ENCODE measurements at regions not wholly inside any gene's neighbourhood (a gene's known extent, or its start where the extent isn't known, plus 50 kb on each side); places are given as distances from the start of the nearest gene placed in this dataset.

GRCh38 chr1:68378296-68379084 lies 71.3 kb downstream of the RPE65 start:
- DNase-seq (ENCODE audit: low spot score): no peak

GRCh38 chr1:68377098-68377497 lies 72.7 kb downstream of the RPE65 start:
- DNase-seq (ENCODE audit: low spot score): no peak

- DNase-seq (ENCODE audit: low spot score): no peak
Measured at GRCh38 chr1:68376441-68376840, 73.3 kb downstream of the RPE65 start.

- DNase-seq (ENCODE audit: low spot score): no peak
Measured at GRCh38 chr1:68375919-68376318, 73.8 kb downstream of the RPE65 start.

- DNase-seq (ENCODE audit: low spot score): no peak
Measured at GRCh38 chr1:68373173-68373572, 76.6 kb downstream of the RPE65 start.

- peak; percentile 8 for DNase-seq (ENCODE audit: low spot score)
Measured at GRCh38 chr1:68372487-68372886, 77.3 kb downstream of the RPE65 start.

DNA sequence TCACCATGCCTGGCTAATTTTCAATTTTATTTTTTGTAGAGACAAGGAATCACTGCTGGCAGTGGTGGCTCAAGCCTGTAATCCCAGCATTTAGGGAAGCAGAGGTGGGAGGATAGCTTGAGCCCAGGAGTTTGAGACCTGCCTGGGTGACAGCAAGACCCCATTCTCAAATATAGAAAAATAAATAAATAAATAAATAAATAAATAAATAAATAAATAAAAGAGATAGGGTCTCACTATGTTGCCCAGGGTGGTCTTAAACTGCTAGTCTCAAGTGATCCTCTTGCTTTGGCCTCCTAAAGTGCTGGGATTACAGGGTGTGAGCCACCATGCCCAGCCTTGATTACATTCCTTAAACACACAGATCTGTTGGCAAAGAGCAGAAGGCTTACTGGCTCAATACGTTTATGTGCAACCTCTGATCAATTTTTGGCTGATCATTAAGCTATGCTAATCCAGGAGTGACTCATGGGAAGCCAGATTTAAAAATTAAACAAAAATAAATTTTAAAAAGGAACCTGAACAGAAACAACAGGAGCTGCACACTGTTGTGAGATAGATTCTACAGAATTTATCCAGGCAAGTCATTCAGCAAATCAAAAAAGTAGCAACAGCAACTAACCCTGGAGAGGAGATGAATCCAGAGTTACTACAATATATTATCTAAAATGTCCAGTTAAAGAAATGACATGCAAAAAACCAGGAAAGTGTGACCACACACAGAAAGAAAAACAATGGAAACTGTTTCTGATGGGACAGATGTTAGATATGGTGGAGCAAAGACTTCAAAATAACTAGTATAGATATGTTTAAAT lies 79.4 kb downstream of the RPE65 start:
- no peak for DNase-seq (ENCODE audit: low spot score)

- DNase-seq (ENCODE audit: low spot score): no peak
Measured at GRCh38 chr1:68366572-68366971, 83.2 kb downstream of the RPE65 start.

- no peak for DNase-seq (ENCODE audit: low spot score)
Measured at GRCh38 chr1:68365709-68366382, 83.9 kb downstream of the RPE65 start.

DNA sequence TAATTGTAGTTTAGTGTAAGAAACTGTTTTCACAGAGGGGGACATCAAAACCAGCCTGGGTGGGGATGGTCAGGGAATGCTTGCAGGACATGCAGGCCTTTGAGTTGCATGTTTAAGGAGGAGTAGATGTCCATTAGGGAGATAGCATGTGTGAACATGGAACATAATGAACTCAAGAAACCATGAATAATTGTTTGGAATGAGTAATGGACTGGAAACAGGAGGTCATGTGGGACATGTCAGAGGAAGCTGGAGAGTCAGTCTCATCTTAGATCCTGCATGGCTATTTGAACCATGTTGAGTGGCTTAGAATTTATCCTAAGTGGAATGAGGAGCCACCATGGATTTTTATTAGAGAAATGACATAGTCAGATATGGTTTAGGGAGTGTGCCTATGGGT lies 86.4 kb downstream of the RPE65 start:
- no peak for DNase-seq (ENCODE audit: low spot score)

DNA sequence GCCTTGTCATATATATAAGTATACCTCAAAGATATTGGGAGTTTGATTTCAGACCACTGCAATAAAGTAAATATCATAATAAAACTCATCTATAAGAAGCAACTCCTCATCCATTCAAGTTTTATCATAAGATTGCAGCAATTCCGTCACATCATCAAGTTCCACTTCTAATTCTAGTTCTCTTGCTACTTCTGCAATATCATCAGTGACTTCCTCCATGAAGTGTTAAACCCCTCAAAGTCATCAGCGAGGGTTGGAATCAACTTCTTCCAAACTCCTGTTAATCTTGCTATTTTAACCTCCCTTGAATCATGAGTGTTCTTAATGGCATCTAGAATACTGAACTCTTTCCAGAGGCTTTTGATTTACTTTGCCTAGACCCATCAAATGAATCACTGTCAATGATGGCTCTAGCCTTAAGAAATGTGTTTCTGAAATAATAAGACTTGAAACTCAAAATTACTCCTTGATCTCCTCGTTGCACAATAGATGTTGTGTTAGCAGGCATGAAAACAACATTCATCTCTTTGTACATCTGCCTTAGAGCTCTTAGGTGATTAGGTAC lies 88.3 kb downstream of the RPE65 start:
- no peak for DNase-seq (ENCODE audit: low spot score)

DNA sequence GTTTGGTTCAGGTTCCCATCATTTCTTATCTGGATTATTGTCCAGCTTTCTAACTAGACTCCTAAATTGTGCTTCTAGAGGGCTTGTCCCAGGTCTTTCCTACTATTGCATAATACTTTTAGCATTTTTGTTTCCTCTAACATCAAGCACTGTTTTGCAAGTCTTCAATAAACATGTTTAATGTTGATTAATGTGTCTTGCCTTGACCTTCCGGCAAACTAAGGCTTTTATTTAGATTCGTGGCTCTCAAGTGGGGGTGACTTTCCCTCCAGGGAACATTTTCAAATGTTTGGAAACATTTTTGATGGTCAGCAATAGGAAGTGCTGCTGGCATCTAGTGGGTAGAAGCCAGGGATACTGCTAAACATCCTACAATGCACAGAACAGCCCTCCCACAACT lies 90.7 kb downstream of the RPE65 start:
- DNase-seq (ENCODE audit: low spot score): no peak

- DNase-seq (ENCODE audit: low spot score): peak; percentile 47
Measured at GRCh38 chr1:68358439-68358838, 91.3 kb downstream of the RPE65 start.

DNA sequence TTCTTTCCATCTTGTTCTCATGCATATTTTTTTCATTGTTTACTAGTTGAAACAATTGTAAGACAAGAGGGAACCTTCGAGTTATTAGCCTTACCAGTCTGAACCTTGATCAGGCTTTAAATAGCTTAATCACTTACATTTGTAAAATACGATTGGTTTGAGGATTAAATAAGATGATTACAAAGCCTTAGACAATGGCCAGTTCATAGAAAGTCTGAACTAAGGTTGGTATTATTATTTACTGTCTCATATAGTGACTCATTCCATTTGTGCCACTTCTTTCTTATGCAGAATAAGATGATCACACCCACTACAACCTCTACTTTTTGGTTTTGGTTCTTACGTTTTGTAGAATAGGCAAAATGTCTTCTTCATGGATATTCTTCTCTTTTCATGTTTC lies 94.1 kb downstream of the RPE65 start:
- DNase-seq (ENCODE audit: low spot score): no peak

DNA sequence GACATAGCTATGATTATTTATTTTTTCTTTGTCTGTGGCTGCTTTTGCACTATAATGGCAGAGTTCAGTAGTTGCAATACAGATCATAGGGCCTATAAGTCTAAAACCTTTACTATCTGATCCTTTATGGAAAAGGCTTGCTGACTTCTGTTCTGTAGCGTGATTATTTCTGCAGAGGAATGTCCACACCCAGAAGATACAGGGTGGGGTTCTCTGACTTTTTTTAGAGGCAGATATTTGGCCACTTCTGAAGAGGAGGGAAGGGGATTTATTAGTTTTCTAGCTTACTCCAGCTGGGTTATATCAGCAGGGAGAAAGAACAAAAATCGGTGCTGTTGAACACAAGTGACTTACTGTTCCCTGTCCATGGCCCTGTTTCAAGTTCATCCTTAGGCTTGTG lies 97.6 kb downstream of the RPE65 start:
- no peak for DNase-seq (ENCODE audit: low spot score)

GRCh38 chr1:68347415-68347814 lies 102.3 kb downstream of the RPE65 start:
- peak; percentile 70 for DNase-seq (ENCODE audit: low spot score)

DNA sequence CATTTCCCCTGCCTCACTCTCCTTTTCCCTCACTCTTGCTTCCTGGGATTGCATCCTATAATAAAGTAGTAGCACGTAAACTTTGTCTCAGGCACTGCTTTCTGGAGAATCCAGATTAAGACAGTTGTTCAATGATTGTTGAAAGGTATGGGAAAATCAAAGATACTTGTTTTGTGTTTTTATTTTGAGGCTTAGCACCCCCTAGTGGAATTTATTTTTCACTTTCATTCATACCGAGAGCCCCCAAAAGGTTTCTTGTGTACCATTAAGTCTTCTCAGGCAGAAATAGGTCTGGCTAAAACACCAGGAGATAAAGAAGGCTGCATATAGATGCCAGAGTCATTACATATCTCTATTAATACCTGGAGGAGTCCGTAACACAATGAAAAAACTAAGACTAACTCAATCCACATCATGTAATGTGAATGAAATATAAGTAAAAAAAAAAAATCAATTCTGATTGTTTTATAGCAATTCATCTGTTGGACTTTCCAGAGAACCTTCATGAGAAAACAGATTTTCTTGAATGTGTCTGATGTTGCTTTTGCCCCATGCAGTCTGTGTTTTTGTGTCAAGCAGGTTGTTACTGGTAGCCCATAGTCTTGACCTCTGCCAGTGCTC lies 103.5 kb downstream of the RPE65 start:
- DNase-seq (ENCODE audit: low spot score): peak; percentile 54

- no peak for DNase-seq (ENCODE audit: low spot score)
Measured at GRCh38 chr1:68344208-68344607, 105.5 kb downstream of the RPE65 start.

- no peak for DNase-seq (ENCODE audit: low spot score)
Measured at GRCh38 chr1:68340951-68341350, 108.6 kb upstream of the WLS start.

DNA sequence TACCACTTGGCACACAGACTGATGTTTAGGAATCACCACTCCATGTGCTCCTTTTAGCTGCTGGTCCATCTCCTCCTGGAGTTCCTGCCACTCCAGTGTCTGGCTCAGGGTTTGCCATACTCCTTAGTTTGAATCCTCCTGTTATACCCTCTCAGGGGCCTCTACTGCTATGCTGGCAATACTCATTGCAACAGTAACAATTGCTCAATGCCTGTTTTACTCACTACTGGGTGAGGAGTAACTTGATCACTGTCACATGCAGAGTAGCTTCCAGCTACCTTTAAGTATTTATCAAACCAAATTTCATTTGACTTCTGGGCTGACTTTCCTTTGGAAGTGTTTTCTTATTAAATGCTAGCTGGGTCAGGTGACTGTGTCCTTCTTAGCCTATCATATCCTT lies 107.2 kb upstream of the WLS start:
- DNase-seq (ENCODE audit: low spot score): no peak

- no peak for DNase-seq (ENCODE audit: low spot score)
Measured at GRCh38 chr1:68338081-68338480, 105.8 kb upstream of the WLS start.

DNA sequence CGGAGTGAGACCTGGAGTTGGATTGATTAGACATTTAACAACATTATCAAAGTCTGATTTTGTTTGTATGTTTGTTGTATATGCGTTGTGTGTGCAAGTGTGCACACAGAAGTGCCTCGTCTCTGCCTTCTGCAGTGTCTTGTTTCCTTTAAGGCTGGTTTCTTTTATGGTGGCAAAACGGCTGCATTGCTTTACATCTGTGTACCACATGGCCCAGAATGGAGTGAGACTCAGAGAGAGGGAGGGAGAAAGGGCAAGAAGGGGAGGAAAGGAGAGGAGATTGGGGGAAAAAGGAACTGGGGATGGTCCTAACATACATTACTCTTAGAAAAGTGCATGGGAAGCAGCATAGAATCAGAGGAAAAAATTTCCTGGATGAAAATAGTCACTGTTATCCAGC lies 99.7 kb upstream of the WLS start:
- no peak for DNase-seq (ENCODE audit: low spot score)
